Hepatocyte (in vitro differentiated cells): ENCODE measurements at regions not wholly inside any gene's neighbourhood (a gene's known extent, or its start where the extent isn't known, plus 50 kb on each side); places are given as distances from the start of the nearest gene placed in this dataset.

ENCODE experiments used
- DNase-seq: peaks from one replicate; pipeline ENCODE4 v3.0.0-alpha.2; 2016; ENCODE audit warnings: low spot score
- H2AFZ ChIP-seq: fragments of 200-600 bp; sonication (generic); 2 replicates; pipeline ENCODE4 v1.6.0; 2016; ENCODE audit warnings: antibody characterized with exemption, mild to moderate bottlenecking
- H3K27ac ChIP-seq: fragments of 200-600 bp; sonication (generic); 2 replicates; pipeline ENCODE4 v1.5.1; 2016; ENCODE audit warnings: mild to moderate bottlenecking
- H3K27me3 ChIP-seq: fragments of 200-600 bp; sonication (generic); 2 replicates; pipeline ENCODE4 v1.6.1; 2016
- H3K36me3 ChIP-seq: fragments of 200-600 bp; sonication (generic); replicated peaks from 2 replicates; pipeline ENCODE4 v1.5.1; 2016; ENCODE audit warnings: low read depth; ENCODE audit not compliant: insufficient read depth
- H3K4me1 ChIP-seq: fragments of 200-600 bp; sonication (generic); 2 replicates; pipeline ENCODE4 v1.5.1; 2016; ENCODE audit warnings: mild to moderate bottlenecking, moderate library complexity; ENCODE audit not compliant: insufficient read depth
- H3K4me2 ChIP-seq: fragments of 200-600 bp; sonication (generic); 2 replicates; pipeline ENCODE4 v1.6.0; 2016
- H3K4me3 ChIP-seq: fragments of 200-600 bp; sonication (generic); 2 replicates; pipeline ENCODE4 v1.5.1; 2016; ENCODE audit warnings: mild to moderate bottlenecking
- H3K79me2 ChIP-seq: fragments of 200-600 bp; sonication (generic); 2 replicates; pipeline ENCODE4 v1.6.0; 2017; ENCODE audit warnings: mild to moderate bottlenecking
- H3K9me2 ChIP-seq: fragments of 200-600 bp; sonication (generic); replicated peaks from 2 replicates; pipeline ENCODE4 v1.6.0; 2017; ENCODE audit warnings: mild to moderate bottlenecking; ENCODE audit not compliant: insufficient read depth
- H3K9me3 ChIP-seq: fragments of 200-600 bp; sonication (generic); 2 replicates; pipeline ENCODE4 v1.5.1; 2016; ENCODE audit warnings: low read depth, mild to moderate bottlenecking
- H4K20me1 ChIP-seq: fragments of 200-600 bp; sonication (generic); 2 replicates; pipeline ENCODE4 v1.6.0; 2016; ENCODE audit warnings: mild to moderate bottlenecking; ENCODE audit not compliant: insufficient read depth, poor library complexity, severe bottlenecking
- CTCF ChIP-seq: fragments of 200-600 bp; sonication (generic); IDR thresholded peaks from 2 replicates; pipeline ENCODE4 v1.5.1; 2016; ENCODE audit warnings: antibody characterized with exemption, mild to moderate bottlenecking; ENCODE audit not compliant: poor library complexity
- EZH2 ChIP-seq: fragments of 200-600 bp; sonication (generic); IDR thresholded peaks from 2 replicates; pipeline ENCODE4 v1.6.1; 2016; ENCODE audit warnings: antibody characterized with exemption, mild to moderate bottlenecking, borderline replicate concordance
- EZH2phosphoT487 ChIP-seq: fragments of 200-600 bp; sonication (generic); IDR thresholded peaks from one replicate; pipeline ENCODE4 v1.6.1; 2018; ENCODE audit warnings: antibody characterized with exemption, mild to moderate bottlenecking, low read depth, moderate library complexity; ENCODE audit not compliant: unreplicated experiment, severe bottlenecking
- WGBS: methylation state at CpG from one replicate; pipeline ENCODE4 v1.1.6; 2016; ENCODE audit warnings: low lambda C conversion rate; ENCODE audit errors: missing lambda C conversion rate; 5-methylcytosine and 5-hydroxymethylcytosine counted together

GRCh38 chr4:123596805-123597204, 200.2 kb downstream of the SPRY1 start:
- Histone ChIP-seq H3K9me2 (no peaks in the 10 kb centered on the region), H3K4me1 (peaks cover 17% of the 10 kb centered on the region), H3K27ac (no peak overlapping the region), H3K4me2 (no peak overlapping the region), H3K4me3 (no peak overlapping the region), H3K9me3 (no peaks in the 10 kb centered on the region), H3K36me3 (no peaks in the 10 kb centered on the region), H4K20me1 (no peaks in the 10 kb centered on the region), H3K79me2 (no peaks in the 10 kb centered on the region), H2AFZ (no peak overlapping the region), H3K27me3 (no peaks in the 10 kb centered on the region)
- TF ChIP-seq EZH2phosphoT487 (no peak), EZH2 (no peak), CTCF (no peak)
- DNase-seq, result no peak
- 90% methylated on average over 3 of the region's 3 CpGs for WGBS

GRCh38 chr4:123597586-123597985, 201.0 kb downstream of the SPRY1 start:
- H3K4me1 ChIP-seq, result peaks cover 17% of the 10 kb centered on the region
- no peaks in the 10 kb centered on the region for H3K27me3 ChIP-seq
- TF ChIP-seq EZH2phosphoT487, result no peak
- TF ChIP-seq CTCF, result no peak
- TF ChIP-seq EZH2, result no peak
- H4K20me1 ChIP-seq, result no peaks in the 10 kb centered on the region
- no peaks in the 10 kb centered on the region for H3K36me3 ChIP-seq
- no peaks in the 10 kb centered on the region for H3K9me2 ChIP-seq
- no peak for DNase-seq
- no peaks in the 10 kb centered on the region for H3K9me3 ChIP-seq
- no peak overlapping the region for H3K4me3 ChIP-seq
- WGBS, result 79% methylated on average over 1 of the region's 1 CpG
- H3K4me2 ChIP-seq, result no peak overlapping the region
- no peaks in the 10 kb centered on the region for H3K79me2 ChIP-seq
- H2AFZ ChIP-seq, result no peak overlapping the region
- no peak overlapping the region for H3K27ac ChIP-seq

- H3K27me3 ChIP-seq, result no peaks in the 10 kb centered on the region
- WGBS, result 100% methylated on average over 1 of the region's 1 CpG
- H3K4me2 ChIP-seq, result no peak overlapping the region
- DNase-seq, result no peak
- H3K36me3 ChIP-seq, result no peaks in the 10 kb centered on the region
- peak overlapping the region; percentile 46 for H3K27ac ChIP-seq
- no peak overlapping the region for H2AFZ ChIP-seq
- H3K4me1 ChIP-seq, result peaks cover 17% of the 10 kb centered on the region
- no peak for TF ChIP-seq EZH2
- no peak for TF ChIP-seq EZH2phosphoT487
- no peak for TF ChIP-seq CTCF
- H3K9me3 ChIP-seq, result no peaks in the 10 kb centered on the region
- H3K9me2 ChIP-seq, result no peaks in the 10 kb centered on the region
- no peaks in the 10 kb centered on the region for H4K20me1 ChIP-seq
- no peaks in the 10 kb centered on the region for H3K79me2 ChIP-seq
- no peak overlapping the region for H3K4me3 ChIP-seq
These were observed 201.7 kb downstream of the SPRY1 start for GRCh38 chr4:123598331-123598730.
